Dendritic cell treated with granulocyte-macrophage colony-stimulating factor and Interleukin-4, amounts not matched to agents 40 ng/mL and 50 ng/mL, for 4 days (primary cell): ENCODE measurements at regions not wholly inside any gene's neighbourhood (a gene's known extent, or its start where the extent isn't known, plus 50 kb on each side); places are given as distances from the start of the nearest gene placed in this dataset.

ENCODE experiments used
- H3K27ac Mint-ChIP-seq: one replicate; pipeline ENCODE4 v1.8.0; 2022; ENCODE audit warnings: mild to moderate bottlenecking, mixed read lengths
- H3K27me3 Mint-ChIP-seq: one replicate; pipeline ENCODE4 v1.8.0; 2022; ENCODE audit warnings: mild to moderate bottlenecking, mixed read lengths
- H3K36me3 Mint-ChIP-seq: one replicate; pipeline ENCODE4 v1.8.0; 2022; ENCODE audit warnings: low read depth, mixed read lengths
- H3K4me1 Mint-ChIP-seq: one replicate; pipeline ENCODE4 v1.8.0; 2022; ENCODE audit warnings: low read depth, mixed read lengths
- H3K4me3 Mint-ChIP-seq: one replicate; pipeline ENCODE4 v1.8.0; 2022; ENCODE audit warnings: mild to moderate bottlenecking, moderate library complexity, mixed read lengths
- H3K9me3 Mint-ChIP-seq: one replicate; pipeline ENCODE4 v1.8.0; 2022; ENCODE audit warnings: mixed read lengths
- intact Hi-C: fragments of 100-400 bp; cut with micrococcal nuclease; formaldehyde crosslinking; loops from one replicate; pipeline ENCODE4 v1.15.0; 2022

- no peaks in the 10 kb centered on the region for H3K36me3 Mint-ChIP-seq
- no peak overlapping the region for H3K4me3 Mint-ChIP-seq
- H3K9me3 Mint-ChIP-seq: no peaks in the 10 kb centered on the region
- H3K27ac Mint-ChIP-seq: no peak overlapping the region
- intact Hi-C loops: no loop called here
- H3K4me1 Mint-ChIP-seq: no peaks in the 10 kb centered on the region
- H3K27me3 Mint-ChIP-seq: no peaks in the 10 kb centered on the region
These were observed 340.1 kb upstream of the PLXNA2 start for GRCh38 chr1:208584167-208584755.

GRCh38 chr1:208587110-208587509 lies 342.9 kb upstream of the PLXNA2 start:
- no peak overlapping the region for H3K4me3 Mint-ChIP-seq
- no peaks in the 10 kb centered on the region for H3K9me3 Mint-ChIP-seq
- intact Hi-C loops: no loop called here
- no peaks in the 10 kb centered on the region for H3K27me3 Mint-ChIP-seq
- H3K4me1 Mint-ChIP-seq: no peaks in the 10 kb centered on the region
- no peaks in the 10 kb centered on the region for H3K36me3 Mint-ChIP-seq
- H3K27ac Mint-ChIP-seq: no peak overlapping the region

- no peaks in the 10 kb centered on the region for H3K9me3 Mint-ChIP-seq
- intact Hi-C loops: no loop called here
- H3K27me3 Mint-ChIP-seq: no peaks in the 10 kb centered on the region
- H3K27ac Mint-ChIP-seq: no peak overlapping the region
- H3K36me3 Mint-ChIP-seq: no peaks in the 10 kb centered on the region
- H3K4me1 Mint-ChIP-seq: no peaks in the 10 kb centered on the region
- H3K4me3 Mint-ChIP-seq: no peak overlapping the region
These were observed 349.3 kb upstream of the PLXNA2 start for GRCh38 chr1:208593306-208594006.

- Mint-ChIP-seq H3K36me3 (no peaks in the 10 kb centered on the region), H3K9me3 (no peaks in the 10 kb centered on the region), H3K4me3 (no peak overlapping the region), H3K27ac (no peak overlapping the region), H3K27me3 (no peaks in the 10 kb centered on the region), H3K4me1 (no peaks in the 10 kb centered on the region)
- intact Hi-C loops: no loop called here
These were observed 351.1 kb upstream of the PLXNA2 start for GRCh38 chr1:208595236-208595635.

- intact Hi-C loops: no loop called here
- H3K4me3 Mint-ChIP-seq: no peak overlapping the region
- H3K27me3 Mint-ChIP-seq: no peaks in the 10 kb centered on the region
- no peak overlapping the region for H3K27ac Mint-ChIP-seq
- no peaks in the 10 kb centered on the region for H3K4me1 Mint-ChIP-seq
- H3K36me3 Mint-ChIP-seq: no peaks in the 10 kb centered on the region
- no peaks in the 10 kb centered on the region for H3K9me3 Mint-ChIP-seq
These were observed 351.6 kb upstream of the PLXNA2 start for GRCh38 chr1:208595745-208596144.

GRCh38 chr1:208597571-208597970 lies 353.4 kb upstream of the PLXNA2 start:
- Mint-ChIP-seq H3K27me3 (no peaks in the 10 kb centered on the region), H3K9me3 (no peaks in the 10 kb centered on the region), H3K36me3 (no peaks in the 10 kb centered on the region), H3K4me1 (no peaks in the 10 kb centered on the region), H3K27ac (no peak overlapping the region), H3K4me3 (no peak overlapping the region)
- intact Hi-C loops: no loop called here

GRCh38 chr1:208598021-208598420 lies 353.8 kb upstream of the PLXNA2 start:
- intact Hi-C loops: no loop called here
- H3K4me3 Mint-ChIP-seq: no peak overlapping the region
- no peaks in the 10 kb centered on the region for H3K36me3 Mint-ChIP-seq
- H3K4me1 Mint-ChIP-seq: no peaks in the 10 kb centered on the region
- H3K9me3 Mint-ChIP-seq: no peaks in the 10 kb centered on the region
- no peaks in the 10 kb centered on the region for H3K27me3 Mint-ChIP-seq
- H3K27ac Mint-ChIP-seq: no peak overlapping the region

GRCh38 chr1:208599063-208599462 lies 354.9 kb upstream of the PLXNA2 start:
- Mint-ChIP-seq H3K36me3 (no peaks in the 10 kb centered on the region), H3K27me3 (no peaks in the 10 kb centered on the region), H3K4me1 (no peaks in the 10 kb centered on the region), H3K4me3 (no peak overlapping the region), H3K27ac (no peak overlapping the region), H3K9me3 (no peaks in the 10 kb centered on the region)
- intact Hi-C loops: no loop called here

GRCh38 chr1:208600456-208601190 lies 356.4 kb upstream of the PLXNA2 start:
- Mint-ChIP-seq H3K27me3 (no peaks in the 10 kb centered on the region), H3K36me3 (no peaks in the 10 kb centered on the region), H3K9me3 (no peaks in the 10 kb centered on the region), H3K27ac (no peak overlapping the region), H3K4me3 (no peak overlapping the region), H3K4me1 (no peaks in the 10 kb centered on the region)
- intact Hi-C loops: no loop called here

GRCh38 chr1:208601561-208601960 lies 357.4 kb upstream of the PLXNA2 start:
- Mint-ChIP-seq H3K36me3 (no peaks in the 10 kb centered on the region), H3K4me1 (no peaks in the 10 kb centered on the region), H3K27ac (no peak overlapping the region), H3K27me3 (no peaks in the 10 kb centered on the region), H3K4me3 (no peak overlapping the region), H3K9me3 (no peaks in the 10 kb centered on the region)
- intact Hi-C loops: no loop called here

- Mint-ChIP-seq H3K4me1 (no peaks in the 10 kb centered on the region), H3K9me3 (no peaks in the 10 kb centered on the region), H3K36me3 (no peaks in the 10 kb centered on the region), H3K27me3 (no peaks in the 10 kb centered on the region), H3K27ac (no peak overlapping the region), H3K4me3 (no peak overlapping the region)
- intact Hi-C loops: no loop called here
These were observed 359.5 kb upstream of the PLXNA2 start for GRCh38 chr1:208603721-208604120.

GRCh38 chr1:208604295-208604694 lies 360.1 kb upstream of the PLXNA2 start:
- Mint-ChIP-seq H3K4me1 (no peaks in the 10 kb centered on the region), H3K9me3 (no peaks in the 10 kb centered on the region), H3K4me3 (no peak overlapping the region), H3K36me3 (no peaks in the 10 kb centered on the region), H3K27me3 (no peaks in the 10 kb centered on the region), H3K27ac (no peak overlapping the region)
- intact Hi-C loops: no loop called here

GRCh38 chr1:208606959-208607358 lies 362.8 kb upstream of the PLXNA2 start:
- Mint-ChIP-seq H3K27me3 (no peaks in the 10 kb centered on the region), H3K27ac (no peak overlapping the region), H3K36me3 (no peaks in the 10 kb centered on the region), H3K9me3 (no peaks in the 10 kb centered on the region), H3K4me1 (no peaks in the 10 kb centered on the region), H3K4me3 (no peak overlapping the region)
- intact Hi-C loops: no loop called here

- Mint-ChIP-seq H3K36me3 (no peaks in the 10 kb centered on the region), H3K4me3 (no peak overlapping the region), H3K4me1 (no peaks in the 10 kb centered on the region), H3K27me3 (no peaks in the 10 kb centered on the region), H3K27ac (no peak overlapping the region), H3K9me3 (no peaks in the 10 kb centered on the region)
- intact Hi-C loops: no loop called here
These were observed 363.4 kb upstream of the PLXNA2 start for GRCh38 chr1:208607616-208608015.
